GM23338 (cell line): ENCODE measurements at regions not wholly inside any gene's neighbourhood (a gene's known extent, or its start where the extent isn't known, plus 50 kb on each side); places are given as distances from the start of the nearest gene placed in this dataset.

Experiments used
- ATAC-seq: fragments of 200-7000 bp; cut with Tn5 transposase; 3 replicates; pipeline ENCODE4 v1.9.1; 2020
- DNase-seq: peaks from one replicate; pipeline ENCODE4 v3.0.0-alpha.2; 2015; ENCODE audit warnings: low spot score
- H2AFZ ChIP-seq: fragments of 200-600 bp; sonication (generic); 2 replicates; pipeline ENCODE4 v1.8.0; 2016; ENCODE audit warnings: antibody characterized with exemption, mild to moderate bottlenecking, moderate library complexity
- H3F3A ChIP-seq: fragments of 200-600 bp; sonication (generic); replicated peaks from 2 replicates; pipeline ENCODE4 v1.8.0; 2017; ENCODE audit warnings: antibody characterized with exemption, mixed run types, low read depth
- H3K27ac ChIP-seq: fragments of 200-600 bp; sonication (generic); 2 replicates; pipeline ENCODE4 v1.6.1; 2016; ENCODE audit warnings: low read depth
- H3K27me3 ChIP-seq: fragments of 200-600 bp; sonication (generic); 2 replicates; pipeline ENCODE4 v1.8.0; 2016; ENCODE audit warnings: mild to moderate bottlenecking, mixed run types, moderate library complexity; ENCODE audit not compliant: insufficient read depth
- H3K36me3 ChIP-seq: fragments of 200-600 bp; sonication (generic); 2 replicates; pipeline ENCODE4 v1.8.0; 2016; ENCODE audit warnings: mild to moderate bottlenecking; ENCODE audit not compliant: insufficient read depth
- H3K4me1 ChIP-seq: fragments of 200-600 bp; sonication (generic); 2 replicates; pipeline ENCODE4 v1.8.0; 2016; ENCODE audit warnings: mild to moderate bottlenecking, moderate library complexity; ENCODE audit not compliant: insufficient read depth
- H3K4me2 ChIP-seq: fragments of 200-600 bp; sonication (generic); 2 replicates; pipeline ENCODE4 v1.7.1; 2017; ENCODE audit warnings: mixed run types
- H3K4me3 ChIP-seq: fragments of 200-600 bp; sonication (generic); 2 replicates; pipeline ENCODE4 v1.6.1; 2016; ENCODE audit warnings: mixed run types
- H3K79me2 ChIP-seq: fragments of 200-600 bp; sonication (generic); replicated peaks from 2 replicates; pipeline ENCODE4 v1.8.0; 2017; ENCODE audit warnings: mild to moderate bottlenecking; ENCODE audit not compliant: insufficient read depth
- H3K9me2 ChIP-seq: fragments of 200-600 bp; sonication (generic); 2 replicates; pipeline ENCODE4 v1.8.0; 2017; ENCODE audit not compliant: insufficient read depth
- H4K20me1 ChIP-seq: fragments of 200-600 bp; sonication (generic); replicated peaks from 2 replicates; pipeline ENCODE4 v1.8.0; 2017; ENCODE audit warnings: mild to moderate bottlenecking; ENCODE audit not compliant: insufficient read depth
- H3K27ac Mint-ChIP-seq: 2 replicates; pipeline ENCODE4 v1.8.0; 2020; ENCODE audit warnings: inconsistent platforms, mild to moderate bottlenecking, moderate library complexity, mixed read lengths
- H3K27me3 Mint-ChIP-seq: 3 replicates; pipeline ENCODE4 v1.8.0; 2022; ENCODE audit warnings: low read depth, mild to moderate bottlenecking, moderate library complexity, mixed read lengths, inconsistent platforms; ENCODE audit not compliant: insufficient read depth, poor library complexity
- H3K36me3 Mint-ChIP-seq: 3 replicates; pipeline ENCODE4 v1.8.0; 2021; ENCODE audit warnings: low read depth, mild to moderate bottlenecking, inconsistent platforms, moderate library complexity, mixed read lengths
- H3K4me1 Mint-ChIP-seq: 3 replicates; pipeline ENCODE4 v1.8.0; 2020; ENCODE audit warnings: mild to moderate bottlenecking, inconsistent platforms, mixed read lengths
- H3K4me3 Mint-ChIP-seq: 3 replicates; pipeline ENCODE4 v1.8.0; 2021; ENCODE audit warnings: moderate library complexity, mild to moderate bottlenecking, inconsistent platforms, mixed read lengths
- H3K9me3 Mint-ChIP-seq: 3 replicates; pipeline ENCODE4 v1.8.0; 2020; ENCODE audit warnings: moderate library complexity, mild to moderate bottlenecking, inconsistent platforms, mixed read lengths
- CREB1 ChIP-seq: fragments of 250-450 bp; sonication (Bioruptor Pico); IDR thresholded peaks from 2 replicates; pipeline ENCODE4 v1.5.0; 2020; ENCODE audit warnings: low read depth, mild to moderate bottlenecking, moderate library complexity
- CTCF ChIP-seq, 2 experiments: fragments of 200-600 bp in 1 of 2; sonication (generic) in 1 of 2; conservative IDR thresholded peaks; 2 replicates each; pipeline versions ENCODE4 v1.5.1 to v1.6.1; 2016 to 2017; ENCODE audit warnings: antibody characterized with exemption in 2 of 2, low read depth in 2 of 2, mild to moderate bottlenecking in 2 of 2, moderate library complexity in 1 of 2
- ETS1 ChIP-seq: IDR thresholded peaks from 2 replicates; pipeline ENCODE4 v1.6.1; 2016; ENCODE audit warnings: antibody characterized with exemption
- EZH2phosphoT487 ChIP-seq: fragments of 200-600 bp; sonication (generic); IDR thresholded peaks from one replicate; pipeline ENCODE4 v1.8.1; 2018; ENCODE audit warnings: antibody characterized with exemption; ENCODE audit not compliant: unreplicated experiment
- JUNB ChIP-seq: IDR thresholded peaks from one replicate; pipeline ENCODE4 v1.6.1; 2016; ENCODE audit warnings: antibody characterized with exemption; ENCODE audit not compliant: unreplicated experiment
- NANOG ChIP-seq: IDR thresholded peaks from 2 replicates; pipeline ENCODE4 v1.6.1; 2016; ENCODE audit warnings: antibody characterized with exemption, borderline replicate concordance
- POLR2AphosphoS5 ChIP-seq: IDR thresholded peaks from 2 replicates; pipeline ENCODE4 v1.6.1; 2016; ENCODE audit warnings: antibody characterized with exemption, low read depth
- STAT1 ChIP-seq: IDR thresholded peaks from one replicate; pipeline ENCODE4 v1.6.1; 2016; ENCODE audit warnings: antibody characterized with exemption; ENCODE audit not compliant: unreplicated experiment
- ZNF114 ChIP-seq: fragments of 250-450 bp; sonication (Bioruptor Pico); IDR thresholded peaks from 2 replicates; pipeline ENCODE4 v1.5.0; 2020; ENCODE audit warnings: mild to moderate bottlenecking, moderate library complexity
- ZNF462 ChIP-seq: fragments of 250-450 bp; sonication (Bioruptor Pico); IDR thresholded peaks from 2 replicates; pipeline ENCODE4 v1.5.0; 2020; ENCODE audit warnings: mild to moderate bottlenecking, moderate library complexity

- Mint-ChIP-seq H3K4me1 (peaks cover 7% of the 10 kb centered on the region; the same call in 2 of the 3 replicates), H3K4me3 (no peak overlapping the region), H3K9me3 (no peaks in the 10 kb centered on the region), H3K27ac (no peak overlapping the region), H3K36me3 (no peaks in the 10 kb centered on the region), H3K27me3 (peaks cover 13% of the 10 kb centered on the region)
- TF ChIP-seq ETS1 (no peak), POLR2AphosphoS5 (no peak), ZNF114 (CRISPR knock-in tag) (no peak), CREB1 (CRISPR knock-in tag) (no peak), STAT1 (no peak), ZNF462 (CRISPR knock-in tag) (no peak), NANOG (no peak), CTCF (conservative IDR thresholded peaks at IDR 0.05; ENCODE audit: low read depth in 2 of 2) (no peak), JUNB (no peak), EZH2phosphoT487 (no peak)
- Histone ChIP-seq H3K4me1 (no peaks in the 10 kb centered on the region), H3K36me3 (no peaks in the 10 kb centered on the region), H3K4me3 (no peak overlapping the region), H2AFZ (no peak overlapping the region), H3K4me2 (no peak overlapping the region), H3K27me3 (no peaks in the 10 kb centered on the region), H3K79me2 (no peaks in the 10 kb centered on the region), H3K9me2 (peaks cover 5% of the 10 kb centered on the region; the same call in 1 of the 2 replicates), H3F3A (no peaks in the 10 kb centered on the region), H4K20me1 (no peaks in the 10 kb centered on the region), H3K27ac (no peak overlapping the region)
- ATAC-seq: no peak
- no peak for DNase-seq
These were observed 140.9 kb downstream of the EDN3 start for GRCh38 chr20:59441306-59441705.
